IMR-90 (cell line): ENCODE measurements at regions not wholly inside any gene's neighbourhood (a gene's known extent, or its start where the extent isn't known, plus 50 kb on each side); places are given as distances from the start of the nearest gene placed in this dataset.

Experiments used
- BHLHE40 ChIP-seq: fragments of 150-350 bp; IDR thresholded peaks from 2 replicates; pipeline ENCODE4 v1.6.1; 2016; ENCODE audit warnings: mild to moderate bottlenecking, low read depth, low read length
- CEBPB ChIP-seq: IDR thresholded peaks from 2 replicates; pipeline ENCODE4 v1.6.1; 2012; ENCODE audit warnings: low read depth, low read length, improper control_type of control experiment
- CHD1 ChIP-seq: IDR thresholded peaks from 2 replicates; pipeline ENCODE4 v1.6.1; 2012; ENCODE audit warnings: low read depth, low read length, improper control_type of control experiment
- MAZ ChIP-seq: IDR thresholded peaks from 2 replicates; pipeline ENCODE4 v1.6.1; 2012; ENCODE audit warnings: low read depth, mild to moderate bottlenecking, low read length, improper control_type of control experiment, moderate library complexity, borderline replicate concordance
- MXI1 ChIP-seq: IDR thresholded peaks from 2 replicates; pipeline ENCODE4 v1.6.1; 2012; ENCODE audit warnings: low read depth, mild to moderate bottlenecking, low read length, moderate library complexity, borderline replicate concordance
- POLR2A ChIP-seq: IDR thresholded peaks from 2 replicates; pipeline ENCODE4 v1.6.1; 2012; ENCODE audit warnings: mild to moderate bottlenecking, low read depth, low read length
- RAD21 ChIP-seq: IDR thresholded peaks from 2 replicates; pipeline ENCODE4 v1.6.1; 2012; ENCODE audit warnings: low read length, improper control_type of control experiment
- SMC3 ChIP-seq: fragments of 150-350 bp; IDR thresholded peaks from 2 replicates; pipeline ENCODE4 v1.6.1; 2016; ENCODE audit warnings: low read depth, mild to moderate bottlenecking, antibody characterized with exemption, low read length, moderate library complexity
- TF ChIP-seq, protein P1 (sequence below): conservative IDR thresholded peaks from 2 replicates; pipeline ENCODE4 v1.5.1; 2012; ENCODE audit warnings: mild to moderate bottlenecking, low read depth, low read length, improper control_type of control experiment
- TF ChIP-seq, protein P2 (sequence below): fragments of 150-350 bp; IDR thresholded peaks from 2 replicates; pipeline ENCODE4 v1.6.1; 2017; ENCODE audit warnings: mild to moderate bottlenecking, antibody characterized with exemption, low read length, low read depth

DNA sequence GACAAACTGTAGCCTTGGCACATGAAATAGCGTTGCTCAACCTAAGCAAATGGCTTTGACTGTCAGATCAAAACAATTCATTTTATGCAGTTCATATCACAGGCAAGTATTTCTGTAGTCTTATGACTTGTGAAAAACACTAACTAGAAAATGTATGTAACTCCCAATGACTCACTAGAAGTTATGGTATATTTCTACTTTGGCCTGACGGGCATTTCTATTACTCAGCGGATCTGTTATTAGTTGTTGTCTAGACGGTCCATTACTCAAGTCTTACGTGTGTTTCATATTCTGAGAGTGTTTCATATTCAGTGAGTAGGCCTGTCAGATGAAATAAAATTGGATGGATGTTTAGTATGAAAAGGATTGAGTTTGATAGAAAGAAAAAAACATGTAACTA lies 880.9 kb downstream of the PRIM2 start:
- TF ChIP-seq, protein P1, sequence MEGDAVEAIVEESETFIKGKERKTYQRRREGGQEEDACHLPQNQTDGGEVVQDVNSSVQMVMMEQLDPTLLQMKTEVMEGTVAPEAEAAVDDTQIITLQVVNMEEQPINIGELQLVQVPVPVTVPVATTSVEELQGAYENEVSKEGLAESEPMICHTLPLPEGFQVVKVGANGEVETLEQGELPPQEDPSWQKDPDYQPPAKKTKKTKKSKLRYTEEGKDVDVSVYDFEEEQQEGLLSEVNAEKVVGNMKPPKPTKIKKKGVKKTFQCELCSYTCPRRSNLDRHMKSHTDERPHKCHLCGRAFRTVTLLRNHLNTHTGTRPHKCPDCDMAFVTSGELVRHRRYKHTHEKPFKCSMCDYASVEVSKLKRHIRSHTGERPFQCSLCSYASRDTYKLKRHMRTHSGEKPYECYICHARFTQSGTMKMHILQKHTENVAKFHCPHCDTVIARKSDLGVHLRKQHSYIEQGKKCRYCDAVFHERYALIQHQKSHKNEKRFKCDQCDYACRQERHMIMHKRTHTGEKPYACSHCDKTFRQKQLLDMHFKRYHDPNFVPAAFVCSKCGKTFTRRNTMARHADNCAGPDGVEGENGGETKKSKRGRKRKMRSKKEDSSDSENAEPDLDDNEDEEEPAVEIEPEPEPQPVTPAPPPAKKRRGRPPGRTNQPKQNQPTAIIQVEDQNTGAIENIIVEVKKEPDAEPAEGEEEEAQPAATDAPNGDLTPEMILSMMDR, result no peak
- TF ChIP-seq POLR2A, result no peak
- TF ChIP-seq BHLHE40, result no peak
- TF ChIP-seq MXI1, result no peak
- TF ChIP-seq, protein P2, sequence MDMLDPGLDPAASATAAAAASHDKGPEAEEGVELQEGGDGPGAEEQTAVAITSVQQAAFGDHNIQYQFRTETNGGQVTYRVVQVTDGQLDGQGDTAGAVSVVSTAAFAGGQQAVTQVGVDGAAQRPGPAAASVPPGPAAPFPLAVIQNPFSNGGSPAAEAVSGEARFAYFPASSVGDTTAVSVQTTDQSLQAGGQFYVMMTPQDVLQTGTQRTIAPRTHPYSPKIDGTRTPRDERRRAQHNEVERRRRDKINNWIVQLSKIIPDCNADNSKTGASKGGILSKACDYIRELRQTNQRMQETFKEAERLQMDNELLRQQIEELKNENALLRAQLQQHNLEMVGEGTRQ, result no peak
- TF ChIP-seq CEBPB, result no peak
- no peak for TF ChIP-seq RAD21
- no peak for TF ChIP-seq SMC3
- TF ChIP-seq CHD1, result no peak
- no peak for TF ChIP-seq MAZ
